ENCODE measurements at regions not wholly inside any gene's neighbourhood (a gene's known extent, or its start where the extent isn't known, plus 50 kb on each side); places are given as distances from the start of the nearest gene placed in this dataset.

DNA sequence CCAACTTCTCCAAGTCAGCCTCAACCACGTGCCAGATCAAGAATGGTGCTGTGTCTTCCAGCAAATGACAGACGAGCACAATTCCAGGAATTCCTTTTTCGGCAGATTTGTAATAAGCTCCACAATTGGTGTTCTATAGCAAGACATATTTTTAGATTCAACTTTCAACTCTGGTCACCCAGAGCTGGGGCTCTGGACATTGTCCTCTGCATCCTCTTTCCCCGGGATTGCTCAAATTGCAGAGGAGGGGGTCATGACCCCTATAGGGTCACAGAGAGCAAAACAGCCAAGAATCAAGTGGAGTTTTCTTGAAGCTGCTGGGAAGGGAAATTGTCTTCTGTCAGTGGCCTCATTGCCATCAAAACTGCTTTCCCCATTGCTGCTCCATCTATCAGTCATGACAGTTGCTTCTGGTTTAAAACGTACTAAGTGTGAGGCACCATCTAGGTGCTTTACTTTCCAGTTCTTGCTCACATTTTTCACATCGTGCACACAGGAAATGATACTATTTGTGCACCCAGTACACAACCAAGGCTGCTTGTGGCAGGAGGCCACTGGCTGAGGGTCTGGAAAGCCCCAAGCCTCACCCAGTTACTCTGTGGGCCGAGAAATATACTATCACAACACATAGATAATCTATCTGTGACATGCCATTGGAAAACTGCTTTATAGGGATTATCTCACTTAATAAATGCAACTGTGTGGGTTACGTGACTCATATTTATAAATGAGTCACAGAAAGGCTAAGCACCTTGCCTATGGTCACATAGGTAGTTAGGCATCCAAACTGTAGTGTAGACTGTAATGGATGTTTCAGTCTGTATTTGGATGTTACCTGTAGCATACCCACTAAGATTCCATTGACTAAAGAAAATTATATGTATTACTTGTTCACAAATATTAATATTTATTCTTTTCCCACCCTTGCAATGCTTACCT, 91.7 kb upstream of the PHOX2B start:
- H3K27me3 ChIP-seq (replicated peaks), result no peaks in the 10 kb centered on the region
- H3K4me1 ChIP-seq (replicated peaks), result no peaks in the 10 kb centered on the region
- H3K27ac ChIP-seq, result no peak overlapping the region
- DNase-seq (ENCODE audit: low read depth in 1 of 2, low spot score in 2 of 2), result no peak
- no peaks in the 10 kb centered on the region for H3K9me3 ChIP-seq (replicated peaks)
- no peaks in the 10 kb centered on the region for H3K36me3 ChIP-seq
- H3K4me3 ChIP-seq, result no peak overlapping the region

GRCh38 chr4:41838590-41838989, 90.1 kb upstream of the PHOX2B start:
- no peaks in the 10 kb centered on the region for H3K36me3 ChIP-seq
- no peak for DNase-seq (ENCODE audit: low read depth in 1 of 2, low spot score in 2 of 2)
- H3K9me3 ChIP-seq (replicated peaks), result no peaks in the 10 kb centered on the region
- no peaks in the 10 kb centered on the region for H3K27me3 ChIP-seq (replicated peaks)
- no peak overlapping the region for H3K27ac ChIP-seq
- no peak overlapping the region for H3K4me3 ChIP-seq
- H3K4me1 ChIP-seq (replicated peaks), result no peaks in the 10 kb centered on the region

GRCh38 chr4:41835321-41835995, 86.9 kb upstream of the PHOX2B start:
- Histone ChIP-seq H3K9me3 (replicated peaks) (no peaks in the 10 kb centered on the region), H3K4me1 (replicated peaks) (no peaks in the 10 kb centered on the region), H3K27ac (no peak overlapping the region), H3K27me3 (replicated peaks) (no peaks in the 10 kb centered on the region), H3K36me3 (no peaks in the 10 kb centered on the region), H3K4me3 (no peak overlapping the region)
- no peak for DNase-seq (ENCODE audit: low read depth in 1 of 2, low spot score in 2 of 2)

DNA sequence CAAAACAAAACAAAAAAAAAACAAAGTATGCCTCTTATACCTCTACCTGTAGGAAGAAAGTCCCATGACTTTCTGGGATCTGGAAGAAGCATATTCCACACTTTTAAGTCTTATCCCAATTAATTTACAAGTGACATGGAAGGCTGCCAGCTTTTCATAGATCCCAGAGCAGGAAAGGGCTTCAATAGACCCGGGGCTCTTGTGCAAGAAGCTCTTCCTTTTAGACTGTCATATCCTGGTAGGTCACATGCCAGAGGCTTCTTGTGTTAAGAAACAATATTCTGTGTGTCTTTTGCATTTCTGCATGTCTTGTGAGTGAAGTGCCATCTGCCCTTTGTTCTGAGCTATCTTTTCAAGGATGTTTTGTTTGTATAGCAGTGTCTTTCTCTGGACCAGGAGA, 84.4 kb upstream of the PHOX2B start:
- no peak overlapping the region for H3K4me3 ChIP-seq
- no peaks in the 10 kb centered on the region for H3K27me3 ChIP-seq (replicated peaks)
- H3K27ac ChIP-seq, result no peak overlapping the region
- H3K9me3 ChIP-seq (replicated peaks), result no peaks in the 10 kb centered on the region
- DNase-seq (ENCODE audit: low read depth in 1 of 2, low spot score in 2 of 2), result no peak
- H3K4me1 ChIP-seq (replicated peaks), result no peaks in the 10 kb centered on the region
- H3K36me3 ChIP-seq, result no peaks in the 10 kb centered on the region

DNA sequence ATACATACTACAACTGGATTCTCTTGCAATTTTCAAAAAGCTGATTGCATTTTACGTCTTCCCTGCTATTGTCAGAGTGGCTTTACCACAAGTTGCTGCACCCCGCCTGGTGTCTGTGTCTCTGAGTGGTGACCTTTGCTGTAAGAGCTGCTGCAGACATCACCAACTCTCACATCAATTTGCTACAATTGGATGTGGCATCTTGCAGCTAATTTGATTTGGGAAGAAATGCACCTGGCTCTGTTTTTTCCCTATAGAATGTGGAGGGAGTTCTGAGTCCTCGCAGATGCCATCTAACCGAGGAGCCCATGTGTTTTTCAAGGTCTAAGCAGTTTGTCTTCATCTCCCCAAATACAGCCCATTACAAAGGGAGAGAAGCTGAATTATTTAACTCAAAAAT, 73.8 kb upstream of the PHOX2B start:
- DNase-seq (ENCODE audit: low read depth in 1 of 2, low spot score in 2 of 2), result no peak
- H3K27me3 ChIP-seq (replicated peaks), result no peaks in the 10 kb centered on the region

GRCh38 chr4:41820473-41820872, 71.9 kb upstream of the PHOX2B start:
- no peaks in the 10 kb centered on the region for H3K27me3 ChIP-seq (replicated peaks)
- no peak overlapping the region for H3K27ac ChIP-seq
- no peaks in the 10 kb centered on the region for H3K9me3 ChIP-seq (replicated peaks)
- no peak overlapping the region for H3K4me3 ChIP-seq
- no peaks in the 10 kb centered on the region for H3K36me3 ChIP-seq
- no peaks in the 10 kb centered on the region for H3K4me1 ChIP-seq (replicated peaks)
- no peak for DNase-seq (ENCODE audit: low read depth in 1 of 2, low spot score in 2 of 2)

More for the DNA sequence above, 73.8 kb upstream of the PHOX2B start:
- H3K4me3 ChIP-seq, result no peak overlapping the region
- H3K4me1 ChIP-seq (replicated peaks), result no peaks in the 10 kb centered on the region
- no peaks in the 10 kb centered on the region for H3K9me3 ChIP-seq (replicated peaks)
- H3K36me3 ChIP-seq, result no peaks in the 10 kb centered on the region
- no peak overlapping the region for H3K27ac ChIP-seq

GRCh38 chr4:41819621-41820020, 71.1 kb upstream of the PHOX2B start:
- Histone ChIP-seq H3K36me3 (no peaks in the 10 kb centered on the region), H3K27ac (no peak overlapping the region), H3K4me1 (replicated peaks) (no peaks in the 10 kb centered on the region), H3K4me3 (no peak overlapping the region), H3K27me3 (replicated peaks) (no peaks in the 10 kb centered on the region), H3K9me3 (replicated peaks) (no peaks in the 10 kb centered on the region)
- DNase-seq (ENCODE audit: low read depth in 1 of 2, low spot score in 2 of 2), result no peak

- Histone ChIP-seq H3K27me3 (replicated peaks) (0 out of 2 replicates have a peak, but pooled peaks cover 5% of the 10 kb centered on the region), H3K36me3 (no peaks in the 10 kb centered on the region), H3K27ac (no peak overlapping the region), H3K4me3 (no peak overlapping the region), H3K9me3 (replicated peaks) (no peaks in the 10 kb centered on the region), H3K4me1 (replicated peaks) (no peaks in the 10 kb centered on the region)
- DNase-seq (ENCODE audit: low read depth in 1 of 2, low spot score in 2 of 2), result no peak
These were observed 66.9 kb upstream of the PHOX2B start for GRCh38 chr4:41815473-41815872.

- DNase-seq (ENCODE audit: low read depth in 1 of 2, low spot score in 2 of 2), result peak in 1 of 2 experiments; percentile 1
- no peak overlapping the region for H3K27ac ChIP-seq
- H3K9me3 ChIP-seq (replicated peaks), result no peaks in the 10 kb centered on the region
- H3K27me3 ChIP-seq (replicated peaks), result 0 out of 2 replicates have a peak, but pooled peaks cover 5% of the 10 kb centered on the region
- no peak overlapping the region for H3K4me3 ChIP-seq
- no peaks in the 10 kb centered on the region for H3K4me1 ChIP-seq (replicated peaks)
- no peaks in the 10 kb centered on the region for H3K36me3 ChIP-seq
These were observed 66.0 kb upstream of the PHOX2B start for GRCh38 chr4:41814565-41814964.

GRCh38 chr4:41806807-41807206, 58.3 kb upstream of the PHOX2B start:
- Histone ChIP-seq H3K4me3 (no peak overlapping the region), H3K9me3 (replicated peaks) (no peaks in the 10 kb centered on the region), H3K36me3 (no peaks in the 10 kb centered on the region), H3K27me3 (replicated peaks) (no peaks in the 10 kb centered on the region), H3K27ac (no peak overlapping the region), H3K4me1 (replicated peaks) (no peaks in the 10 kb centered on the region)
- DNase-seq (ENCODE audit: low read depth in 1 of 2, low spot score in 2 of 2), result no peak

GRCh38 chr4:41802590-41802989, 54.1 kb upstream of the PHOX2B start:
- Histone ChIP-seq H3K27me3 (replicated peaks) (no peaks in the 10 kb centered on the region), H3K4me3 (no peak overlapping the region), H3K4me1 (replicated peaks) (no peaks in the 10 kb centered on the region), H3K9me3 (replicated peaks) (no peaks in the 10 kb centered on the region), H3K27ac (no peak overlapping the region), H3K36me3 (no peaks in the 10 kb centered on the region)
- no peak for DNase-seq (ENCODE audit: low read depth in 1 of 2, low spot score in 2 of 2)

DNA sequence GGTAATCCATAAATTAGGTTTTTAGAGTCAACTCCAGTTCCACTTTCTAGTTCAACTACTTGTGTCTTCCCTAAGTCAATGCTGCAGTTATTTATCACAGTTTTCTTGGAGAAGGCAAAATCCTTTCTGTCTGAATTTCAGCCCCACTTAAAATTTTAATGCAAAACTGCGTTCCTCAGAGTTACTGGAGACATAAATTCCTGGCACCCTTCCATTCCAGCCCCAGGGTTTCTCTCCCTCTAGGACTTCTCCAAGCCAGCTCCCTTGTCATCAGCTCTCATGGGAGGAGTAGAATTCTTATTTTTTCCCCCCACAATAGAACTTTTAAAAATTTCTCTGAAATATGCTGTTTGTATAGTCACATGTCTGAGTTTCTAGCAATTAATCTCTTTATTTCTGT, 50.6 kb upstream of the PHOX2B start:
- no peak overlapping the region for H3K4me3 ChIP-seq
- no peaks in the 10 kb centered on the region for H3K36me3 ChIP-seq
- no peaks in the 10 kb centered on the region for H3K9me3 ChIP-seq (replicated peaks)
- H3K4me1 ChIP-seq (replicated peaks), result no peaks in the 10 kb centered on the region
- DNase-seq (ENCODE audit: low read depth in 1 of 2, low spot score in 2 of 2), result no peak
- no peak overlapping the region for H3K27ac ChIP-seq
- no peaks in the 10 kb centered on the region for H3K27me3 ChIP-seq (replicated peaks)

Data from SJSA1 (cell line).